ENCODE measurements at regions not wholly inside any gene's neighbourhood (a gene's known extent, or its start where the extent isn't known, plus 50 kb on each side); places are given as distances from the start of the nearest gene placed in this dataset.

DNA sequence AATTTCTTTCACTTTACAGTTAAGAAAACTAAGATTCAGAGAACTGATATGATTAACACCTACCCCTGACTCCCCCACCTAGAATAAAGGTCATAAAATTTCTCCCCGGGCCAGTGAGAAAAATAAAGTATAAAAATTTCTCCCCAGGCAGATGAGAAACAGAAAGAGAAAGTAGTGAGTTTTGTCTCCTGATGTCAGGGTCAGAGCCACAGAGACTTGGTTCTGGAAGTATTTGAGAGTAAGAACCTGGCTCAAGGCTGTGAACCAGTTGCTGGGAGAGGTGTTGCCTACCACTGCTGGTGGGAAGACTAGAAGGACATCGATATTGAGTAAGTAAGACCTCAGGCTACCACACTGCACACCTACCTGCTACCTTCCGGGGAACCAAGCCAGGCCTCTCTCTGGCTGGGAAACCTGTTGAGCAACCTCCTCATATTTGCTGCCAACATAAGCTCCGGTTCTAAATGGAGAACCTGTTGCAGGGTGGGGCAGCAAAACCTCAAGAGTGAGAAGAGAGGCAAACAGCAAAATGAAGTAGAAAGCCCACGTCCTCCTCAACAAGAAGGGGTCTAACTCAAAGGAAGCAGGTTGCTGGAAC is 104.2 kb upstream of the PUDP start:
- TF ChIP-seq CTCF (IDR thresholded peaks at IDR 0.05) (no peak), POLR2A (IDR thresholded peaks at IDR 0.05) (no peak)
